HAP-1 (cell line): ENCODE measurements at regions not wholly inside any gene's neighbourhood (a gene's known extent, or its start where the extent isn't known, plus 50 kb on each side); places are given as distances from the start of the nearest gene placed in this dataset.
"Not testable (repeated sequence)": the region's sequence is repeated elsewhere in the genome, so short reads cannot be mapped to it uniquely, and the experiment has no call there.

Experiments used
- DNase-seq, 2 experiments: peaks; one replicate each; pipeline ENCODE4 v3.0.0-alpha.2; 2016 to 2020; ENCODE audit warnings: low spot score in 2 of 2
- H3K27me3 ChIP-seq: fragments of 250-450 bp; sonication (Bioruptor Pico); 2 replicates; pipeline ENCODE4 v1.5.1; 2020; ENCODE audit warnings: low read depth, mild to moderate bottlenecking, moderate library complexity
- H3K36me3 ChIP-seq: fragments of 250-450 bp; sonication (Bioruptor Pico); replicated peaks from 2 replicates; pipeline ENCODE4 v1.5.1; 2020; ENCODE audit warnings: mild to moderate bottlenecking
- H3K4me1 ChIP-seq: fragments of 250-450 bp; sonication (Bioruptor Pico); 2 replicates; pipeline ENCODE4 v1.5.1; 2020; ENCODE audit warnings: mild to moderate bottlenecking
- H3K4me3 ChIP-seq: fragments of 250-450 bp; sonication (Bioruptor Pico); 2 replicates; pipeline ENCODE4 v1.5.1; 2020; ENCODE audit warnings: mild to moderate bottlenecking, moderate library complexity
- H3K9me3 ChIP-seq: fragments of 250-450 bp; sonication (Bioruptor Pico); 2 replicates; pipeline ENCODE4 v1.5.1; 2020; ENCODE audit warnings: mild to moderate bottlenecking, moderate library complexity
- in situ Hi-C: fragments of 300-500 bp; cut with MboI; formaldehyde crosslinking; loops from 3 replicates; pipeline ENCODE4 v1.14.3; 2020; ENCODE audit warnings: low sequenced_read_pairs, inconsistent platforms, mixed read lengths

- no peaks in the 10 kb centered on the region for H3K9me3 ChIP-seq
- no peaks in the 10 kb centered on the region for H3K36me3 ChIP-seq
- H3K4me1 ChIP-seq: no peaks in the 10 kb centered on the region
- no peak for DNase-seq
- H3K4me3 ChIP-seq: no peak overlapping the region
- in situ Hi-C loops: no loop called here
- no peaks in the 10 kb centered on the region for H3K27me3 ChIP-seq
Measured at GRCh38 chr16:60151987-60152386, 1417.9 kb upstream of the GOT2 start.

- Histone ChIP-seq H3K36me3 (no peaks in the 10 kb centered on the region), H3K4me3 (no peak overlapping the region), H3K4me1 (no peaks in the 10 kb centered on the region), H3K9me3 (no peaks in the 10 kb centered on the region), H3K27me3 (no peaks in the 10 kb centered on the region)
- no peak for DNase-seq
- in situ Hi-C loops: no loop called here
Measured at GRCh38 chr16:60150907-60151306, 1416.8 kb upstream of the GOT2 start.

- H3K4me3 ChIP-seq: no peak overlapping the region
- in situ Hi-C loops: no loop called here
- H3K9me3 ChIP-seq: no peaks in the 10 kb centered on the region
- H3K36me3 ChIP-seq: no peaks in the 10 kb centered on the region
- DNase-seq: no peak
- no peaks in the 10 kb centered on the region for H3K4me1 ChIP-seq
- no peaks in the 10 kb centered on the region for H3K27me3 ChIP-seq
Measured at GRCh38 chr16:60143348-60143705, 1409.2 kb upstream of the GOT2 start.

GRCh38 chr16:60142619-60143347 lies 1408.7 kb upstream of the GOT2 start:
- no peak for DNase-seq
- H3K27me3 ChIP-seq: no peaks in the 10 kb centered on the region
- no peaks in the 10 kb centered on the region for H3K36me3 ChIP-seq
- in situ Hi-C loops: no loop called here
- no peak overlapping the region for H3K4me3 ChIP-seq
- H3K4me1 ChIP-seq: no peaks in the 10 kb centered on the region
- no peaks in the 10 kb centered on the region for H3K9me3 ChIP-seq

GRCh38 chr16:60137891-60138290 lies 1403.8 kb upstream of the GOT2 start:
- peaks cover 2% of the 10 kb centered on the region; the same call in 1 of the 2 replicates for H3K9me3 ChIP-seq
- no peaks in the 10 kb centered on the region for H3K27me3 ChIP-seq
- H3K4me1 ChIP-seq: no peaks in the 10 kb centered on the region
- in situ Hi-C loops: no loop called here
- no peak for DNase-seq
- no peaks in the 10 kb centered on the region for H3K36me3 ChIP-seq
- H3K4me3 ChIP-seq: no peak overlapping the region

GRCh38 chr16:60127196-60127595 lies 1393.1 kb upstream of the GOT2 start:
- Histone ChIP-seq H3K4me1 (no peaks in the 10 kb centered on the region), H3K36me3 (no peaks in the 10 kb centered on the region), H3K9me3 (no peaks in the 10 kb centered on the region), H3K27me3 (no peaks in the 10 kb centered on the region), H3K4me3 (no peak overlapping the region)
- in situ Hi-C loops: no loop called here
- DNase-seq: no peak

- H3K36me3 ChIP-seq, H3K4me1 ChIP-seq, H3K4me3 ChIP-seq, DNase-seq, H3K27me3 ChIP-seq, in situ Hi-C loops, H3K9me3 ChIP-seq: not testable (repeated sequence)
Measured at GRCh38 chr16:60126115-60126514, 1392.0 kb upstream of the GOT2 start.

GRCh38 chr16:60123392-60124023 lies 1389.4 kb upstream of the GOT2 start:
- H3K36me3 ChIP-seq: no peaks in the 10 kb centered on the region
- H3K9me3 ChIP-seq: no peaks in the 10 kb centered on the region
- in situ Hi-C loops: no loop called here
- no peak overlapping the region for H3K4me3 ChIP-seq
- no peaks in the 10 kb centered on the region for H3K4me1 ChIP-seq
- no peak for DNase-seq
- no peaks in the 10 kb centered on the region for H3K27me3 ChIP-seq

GRCh38 chr16:60120586-60120985 lies 1386.5 kb upstream of the GOT2 start:
- H3K36me3 ChIP-seq: no peaks in the 10 kb centered on the region
- no peak overlapping the region for H3K4me3 ChIP-seq
- no peaks in the 10 kb centered on the region for H3K4me1 ChIP-seq
- in situ Hi-C loops: no loop called here
- H3K9me3 ChIP-seq: no peaks in the 10 kb centered on the region
- H3K27me3 ChIP-seq: no peaks in the 10 kb centered on the region
- DNase-seq: no peak

- Histone ChIP-seq H3K4me1 (no peaks in the 10 kb centered on the region), H3K4me3 (no peak overlapping the region), H3K9me3 (no peaks in the 10 kb centered on the region), H3K27me3 (no peaks in the 10 kb centered on the region), H3K36me3 (no peaks in the 10 kb centered on the region; the same call in 1 of the 2 replicates)
- in situ Hi-C loops: no loop called here
- DNase-seq: no peak
Measured at GRCh38 chr16:60110531-60110930, 1376.4 kb upstream of the GOT2 start.

- Histone ChIP-seq H3K4me1 (no peaks in the 10 kb centered on the region), H3K9me3 (no peaks in the 10 kb centered on the region), H3K4me3 (no peak overlapping the region), H3K27me3 (no peaks in the 10 kb centered on the region), H3K36me3 (no peaks in the 10 kb centered on the region; the same call in 1 of the 2 replicates)
- no peak for DNase-seq
- in situ Hi-C loops: no loop called here
Measured at GRCh38 chr16:60107871-60108270, 1373.8 kb upstream of the GOT2 start.

GRCh38 chr16:60107437-60107836 lies 1373.3 kb upstream of the GOT2 start:
- DNase-seq: no peak
- in situ Hi-C loops: no loop called here
- H3K36me3 ChIP-seq: no peaks in the 10 kb centered on the region; the same call in 1 of the 2 replicates
- no peaks in the 10 kb centered on the region for H3K9me3 ChIP-seq
- no peaks in the 10 kb centered on the region for H3K4me1 ChIP-seq
- H3K4me3 ChIP-seq: no peak overlapping the region
- no peaks in the 10 kb centered on the region for H3K27me3 ChIP-seq

- in situ Hi-C loops: no loop called here
- Histone ChIP-seq H3K4me1 (no peaks in the 10 kb centered on the region), H3K4me3 (no peak overlapping the region), H3K9me3 (no peaks in the 10 kb centered on the region), H3K36me3 (no peaks in the 10 kb centered on the region), H3K27me3 (no peaks in the 10 kb centered on the region)
- no peak for DNase-seq
Measured at GRCh38 chr16:60100371-60100770, 1366.3 kb upstream of the GOT2 start.

- in situ Hi-C loops: no loop called here
- H3K4me3 ChIP-seq: no peak overlapping the region
- H3K9me3 ChIP-seq: no peaks in the 10 kb centered on the region
- no peaks in the 10 kb centered on the region for H3K36me3 ChIP-seq
- no peaks in the 10 kb centered on the region for H3K4me1 ChIP-seq
- DNase-seq: no peak
- H3K27me3 ChIP-seq: no peaks in the 10 kb centered on the region
Measured at GRCh38 chr16:60091529-60091928, 1357.4 kb upstream of the GOT2 start.
